HG03039 (cell line): ENCODE measurements at regions not wholly inside any gene's neighbourhood (a gene's known extent, or its start where the extent isn't known, plus 50 kb on each side); places are given as distances from the start of the nearest gene placed in this dataset.
"Not testable (repeated sequence)": the region's sequence is repeated elsewhere in the genome, so short reads cannot be mapped to it uniquely, and the experiment has no call there.

Experiments
- ATAC-seq: cut with Tn5 transposase; IDR thresholded peaks from one replicate; pipeline ENCODE4 v1.9.1; 2021; ENCODE audit warnings: mild to moderate bottlenecking, moderate library complexity; ENCODE audit not compliant: unreplicated experiment

DNA sequence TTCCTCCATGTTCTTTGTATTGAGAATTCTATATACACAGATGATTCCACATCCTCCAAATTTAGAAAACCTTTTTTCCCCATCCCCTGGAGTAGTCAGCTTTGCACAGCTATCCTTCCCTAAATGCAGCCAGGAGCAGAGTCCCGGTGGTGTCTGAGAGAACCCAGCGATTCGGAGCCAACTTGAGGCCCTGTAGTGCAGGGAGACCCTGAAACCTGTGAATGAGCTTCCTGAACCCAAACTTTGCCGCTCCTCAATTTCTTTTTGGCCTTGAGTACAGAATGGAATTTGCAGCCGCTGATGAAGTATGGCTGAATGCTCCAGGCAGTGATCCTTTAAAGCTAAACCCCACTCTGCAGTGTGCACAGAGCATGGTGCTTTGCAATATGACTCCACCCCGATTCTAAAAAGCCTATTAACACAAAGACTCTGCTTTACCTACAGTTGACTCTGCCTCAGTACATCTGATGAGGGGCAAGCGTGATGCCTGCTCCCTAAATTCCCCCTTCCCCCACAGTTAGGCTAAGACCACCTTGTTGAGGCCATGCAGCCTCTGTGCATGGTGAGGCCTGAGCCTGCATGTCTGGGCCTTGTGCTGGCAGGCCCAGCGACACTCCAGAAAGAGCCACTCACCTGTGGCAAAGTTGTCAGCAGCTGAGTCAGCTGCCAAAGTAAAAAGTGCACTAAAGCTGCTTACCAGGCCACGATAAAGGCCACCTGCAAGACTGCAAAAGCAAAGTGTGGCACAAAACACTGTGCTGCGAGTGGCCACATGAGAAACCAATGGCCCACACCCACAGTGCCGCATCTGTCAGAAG lies 82.1 kb downstream of the PLEKHG1 start:
- no peak for ATAC-seq

DNA sequence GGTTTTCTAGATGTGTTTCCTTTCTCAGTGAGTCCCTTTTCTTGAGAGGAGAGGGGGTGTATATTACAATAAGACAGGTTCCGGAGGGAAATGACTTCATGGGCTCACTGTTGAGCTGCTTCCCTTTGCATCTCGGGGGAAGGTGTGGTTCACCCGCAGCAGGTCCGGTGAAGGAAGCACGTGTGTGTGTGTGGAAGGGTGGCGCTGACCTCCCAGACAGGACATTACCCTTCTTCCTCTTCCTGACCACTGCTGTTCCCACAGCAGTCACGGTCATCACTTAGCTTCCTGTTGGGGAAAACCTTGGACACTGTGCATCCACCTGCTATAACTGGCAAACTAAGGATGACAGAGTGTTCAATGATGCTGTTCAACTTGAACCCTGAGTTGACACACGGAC lies 83.6 kb downstream of the PLEKHG1 start:
- ATAC-seq = no peak

DNA sequence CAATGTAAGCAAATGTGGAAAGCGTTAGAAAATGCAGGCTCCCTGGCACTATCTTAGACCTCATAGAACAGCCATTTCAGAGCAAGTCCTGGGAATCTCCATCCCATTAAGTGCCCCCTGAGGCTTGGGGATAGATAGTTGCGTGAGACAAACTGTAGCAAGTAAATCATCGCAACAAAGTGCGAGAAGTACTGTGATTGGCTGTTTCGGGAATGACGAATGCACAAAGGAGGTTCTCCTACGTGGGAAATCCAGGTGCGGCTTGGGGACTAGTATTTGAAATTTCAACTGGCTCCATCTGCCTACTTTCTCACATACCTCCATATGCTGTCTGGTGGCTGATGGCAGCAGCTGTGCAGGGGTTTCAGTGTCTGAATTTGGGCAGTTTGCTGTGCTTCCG lies 84.5 kb downstream of the PLEKHG1 start:
- ATAC-seq = no peak

DNA sequence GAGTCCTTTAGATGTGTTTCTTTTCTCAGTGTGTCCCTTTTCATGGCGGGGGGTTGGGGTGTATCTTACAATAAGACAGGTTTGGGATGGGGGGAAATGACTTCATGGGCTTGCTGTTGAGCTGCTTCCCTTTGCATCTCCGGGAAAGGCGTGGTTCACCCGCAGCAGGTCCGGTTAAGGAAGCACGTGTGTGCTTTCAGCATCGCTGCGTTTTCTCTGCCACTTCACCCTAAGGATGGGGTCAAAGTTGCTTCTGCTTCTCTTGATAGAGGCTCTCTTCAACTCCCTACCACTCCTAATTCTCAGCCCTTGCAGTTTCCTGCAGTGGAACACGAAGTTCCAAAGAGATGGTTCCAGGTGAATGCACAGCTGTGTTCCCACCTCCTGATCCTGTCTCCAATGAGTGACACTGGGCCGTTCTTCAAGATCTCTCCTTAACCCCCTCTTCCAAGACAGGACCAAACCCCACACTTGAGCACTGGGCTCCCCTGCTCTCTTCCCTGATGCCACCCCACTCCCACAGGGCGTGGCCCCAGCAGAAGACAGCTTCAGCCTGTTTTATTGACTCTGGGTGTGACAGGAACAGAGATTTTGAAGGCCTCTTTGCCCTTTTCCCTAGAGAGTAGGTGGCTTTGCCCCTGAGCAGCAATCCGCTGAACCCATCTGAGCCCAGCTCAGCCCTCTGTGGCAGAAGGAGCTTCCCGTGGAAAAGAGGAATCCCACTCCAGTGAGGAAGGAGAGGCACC lies 85.2 kb downstream of the PLEKHG1 start:
- ATAC-seq = no peak

DNA sequence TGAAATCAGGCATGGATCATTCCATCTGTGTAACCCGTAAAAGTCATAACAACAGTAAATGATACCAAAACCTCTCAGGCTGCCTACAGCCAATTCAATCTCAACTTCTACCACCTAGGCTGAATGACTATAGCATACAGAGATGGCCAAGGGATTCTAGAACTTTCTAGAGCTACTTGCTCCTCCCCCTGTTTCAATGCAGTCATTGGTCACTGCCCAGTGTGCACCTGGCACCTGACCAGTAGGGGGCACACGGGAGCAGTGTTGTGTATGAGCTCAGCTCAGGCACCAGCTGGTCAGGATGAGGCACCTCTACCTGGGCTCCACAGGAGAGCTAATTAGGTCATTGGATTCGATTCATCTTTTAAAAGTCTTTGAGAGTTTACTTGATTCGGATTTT lies 86.2 kb downstream of the PLEKHG1 start:
- peak; percentile 51 for ATAC-seq

DNA sequence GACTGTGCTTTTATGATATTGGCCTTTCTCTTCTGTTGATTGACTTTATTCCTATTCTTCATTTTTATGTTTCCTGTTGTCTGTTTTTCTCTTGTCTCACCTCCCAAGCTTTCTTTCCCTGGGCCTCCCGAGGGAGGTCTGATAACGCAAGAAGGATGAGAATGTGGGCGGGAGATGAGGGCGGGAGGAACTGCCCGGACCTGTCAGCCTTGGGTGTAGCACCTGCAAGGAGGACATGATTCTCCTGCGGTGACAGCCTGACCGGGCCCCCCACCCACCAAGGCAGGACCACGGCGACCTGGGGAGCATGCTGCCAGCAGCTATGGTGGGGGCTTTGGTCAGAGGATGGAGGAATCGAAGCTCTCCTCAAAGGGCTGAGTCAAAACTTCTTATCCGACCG lies 86.9 kb downstream of the PLEKHG1 start:
- ATAC-seq = no peak

DNA sequence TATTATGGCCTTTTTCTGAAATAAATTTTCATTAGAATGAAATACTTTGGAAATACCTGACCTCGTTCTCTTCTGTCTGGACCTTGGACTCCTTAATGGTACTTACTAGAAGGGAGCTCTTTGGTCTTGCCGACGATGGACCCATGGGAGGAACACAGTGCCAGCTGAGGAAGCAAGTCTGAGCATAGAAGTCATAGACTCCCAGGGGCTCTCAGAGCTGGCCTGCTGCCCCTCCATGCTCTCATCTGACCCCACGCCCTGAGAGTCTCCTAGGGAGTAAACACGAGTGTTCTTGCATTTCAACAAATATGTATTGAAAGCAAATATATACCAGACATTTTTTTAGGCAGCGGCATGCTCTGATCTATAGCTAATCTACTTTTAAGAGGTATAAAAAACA lies 87.8 kb downstream of the PLEKHG1 start:
- ATAC-seq = no peak

DNA sequence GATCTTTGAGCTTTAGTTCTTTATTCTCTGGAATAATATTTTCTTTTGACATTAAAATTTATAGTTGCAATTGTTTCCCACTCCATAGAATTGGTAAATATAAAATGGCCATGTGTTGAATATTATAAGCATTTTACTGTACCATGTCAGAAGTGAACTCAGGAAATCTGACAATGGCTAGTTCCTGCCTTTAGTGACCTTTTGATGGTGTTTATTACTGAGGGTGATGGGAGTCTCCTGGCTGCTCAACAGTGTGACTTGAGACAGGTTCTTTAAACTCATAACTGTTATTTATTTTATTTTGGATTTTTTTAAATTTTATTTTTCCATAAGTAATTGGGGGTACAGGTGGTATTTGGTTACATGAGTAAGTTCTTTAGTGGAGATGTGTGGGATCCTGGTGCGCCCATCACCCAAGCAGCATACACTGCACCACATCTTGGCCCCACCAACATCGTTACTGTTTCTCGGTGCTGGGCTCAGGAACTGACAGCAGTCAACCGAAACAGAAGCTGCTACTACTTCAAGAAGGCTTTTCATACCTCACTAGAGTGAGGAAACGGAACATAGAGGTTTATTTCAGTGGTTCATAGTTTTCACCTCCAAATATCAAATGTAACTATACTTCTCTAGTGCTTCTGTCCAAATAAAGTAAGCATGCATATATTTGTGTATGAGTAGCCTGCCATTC lies 90.4 kb downstream of the PLEKHG1 start:
- no peak for ATAC-seq

DNA sequence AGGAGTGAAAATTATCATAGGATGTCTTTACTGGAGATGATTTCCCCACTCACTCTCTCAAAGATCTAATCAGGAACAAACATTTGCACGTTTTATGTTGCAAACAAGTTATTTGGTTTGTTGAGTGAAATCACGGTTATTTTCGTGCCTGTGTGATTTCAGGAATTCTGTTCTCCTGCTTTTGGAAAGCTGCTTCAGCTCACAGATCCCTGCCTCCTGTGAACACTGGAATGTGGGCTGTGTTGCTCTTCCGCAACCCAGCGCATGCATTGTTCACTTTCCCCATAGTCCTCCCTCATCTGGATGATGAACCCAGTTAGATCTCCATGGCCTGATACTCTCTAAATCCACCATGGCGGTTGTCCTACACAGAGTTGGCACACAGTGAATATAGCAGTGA lies 91.0 kb downstream of the PLEKHG1 start:
- ATAC-seq = no peak

DNA sequence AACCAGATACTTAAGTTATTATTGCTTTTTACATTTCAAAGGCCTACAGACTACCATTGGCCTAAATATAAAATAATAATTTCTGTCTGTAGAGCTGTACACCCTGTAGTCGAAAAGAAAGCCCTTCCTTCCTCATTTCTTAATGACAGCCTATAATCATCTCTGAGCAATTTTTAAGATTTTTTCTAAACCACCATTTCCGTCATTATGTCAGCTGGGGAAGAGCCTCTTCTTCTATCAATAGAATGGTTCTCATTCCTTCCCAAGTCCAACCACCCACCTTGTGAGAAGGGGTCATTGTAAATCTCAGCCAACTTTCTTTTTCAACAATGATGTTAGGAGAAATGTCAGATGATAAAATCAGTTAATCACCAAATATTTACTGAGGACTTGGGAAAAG lies 91.8 kb downstream of the PLEKHG1 start:
- ATAC-seq = no peak

DNA sequence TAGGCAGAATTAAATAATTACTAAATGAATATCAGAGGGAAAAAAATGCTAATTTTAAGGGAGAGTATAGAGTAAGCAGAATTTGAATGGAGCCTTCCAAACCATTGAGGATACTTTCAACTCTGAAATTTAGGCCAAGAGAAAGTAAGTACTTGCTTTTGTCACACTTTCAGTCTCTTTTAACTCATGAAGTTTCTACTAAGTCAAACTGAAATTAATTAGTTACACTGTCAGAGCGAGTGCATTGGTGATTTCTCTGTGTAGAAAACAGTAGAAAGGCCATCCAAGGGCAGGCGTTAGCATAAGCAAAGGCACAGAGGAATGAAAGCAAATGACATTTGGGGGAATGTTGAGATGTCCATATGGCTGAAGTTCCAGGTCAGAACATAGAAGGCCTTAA lies 92.9 kb downstream of the PLEKHG1 start:
- peak; percentile 58 for ATAC-seq

DNA sequence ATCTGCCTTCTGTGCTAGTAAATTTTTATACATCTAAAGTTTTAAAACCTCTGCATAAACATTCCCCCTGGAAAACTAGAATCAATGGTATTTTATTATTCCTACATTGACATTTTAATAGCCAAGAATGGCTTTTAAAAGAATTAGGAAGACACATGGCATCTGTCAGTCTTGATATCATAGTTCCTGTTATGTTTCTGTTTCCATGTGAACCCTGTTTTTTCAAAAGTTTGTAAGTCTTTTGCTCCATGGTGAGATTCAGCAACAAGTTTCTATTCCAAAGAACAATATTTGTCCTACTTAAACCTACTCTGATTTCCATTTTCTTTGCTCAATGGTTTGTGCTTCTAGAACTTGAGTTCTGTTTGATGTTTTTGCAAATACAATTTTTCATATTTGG lies 95.2 kb downstream of the PLEKHG1 start:
- no peak for ATAC-seq

DNA sequence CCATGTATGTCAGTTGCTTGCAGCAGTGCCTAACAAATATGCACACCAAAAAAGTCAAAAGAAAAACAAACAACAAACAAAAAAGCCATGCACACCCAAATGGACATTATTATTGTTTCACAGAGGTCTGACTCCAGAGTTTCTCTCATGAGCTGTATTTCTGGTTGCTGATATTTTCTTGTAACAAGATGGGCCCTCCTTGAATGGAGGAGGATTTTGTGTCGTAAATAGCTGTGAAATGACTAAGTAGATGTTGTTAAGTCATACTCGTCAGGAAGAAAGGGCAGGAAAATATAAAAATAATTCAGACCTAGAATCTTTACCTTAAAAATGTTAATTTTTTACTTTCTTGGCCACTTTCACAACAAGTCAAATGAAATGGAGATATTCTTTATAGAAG lies 96.0 kb downstream of the PLEKHG1 start:
- no peak for ATAC-seq

DNA sequence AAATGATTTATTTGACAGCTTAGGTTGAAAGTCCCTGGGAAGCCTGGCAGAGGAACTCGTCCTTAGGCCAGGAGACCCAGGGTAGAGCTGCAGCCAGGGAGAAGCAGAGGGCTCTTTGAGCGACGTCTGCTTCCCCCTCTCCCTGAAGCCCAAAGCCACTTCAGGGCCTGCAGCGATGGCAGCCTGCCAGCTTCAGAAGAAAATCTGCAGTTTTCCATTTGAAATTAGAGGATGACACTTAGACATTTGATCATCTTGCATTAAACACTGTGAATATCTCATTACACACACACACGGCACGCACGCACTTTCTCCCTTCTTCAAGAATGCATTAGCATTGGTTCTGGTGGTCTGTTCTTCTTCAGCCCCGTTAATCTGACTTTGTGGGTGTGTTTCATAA lies 96.5 kb downstream of the PLEKHG1 start:
- no peak for ATAC-seq

DNA sequence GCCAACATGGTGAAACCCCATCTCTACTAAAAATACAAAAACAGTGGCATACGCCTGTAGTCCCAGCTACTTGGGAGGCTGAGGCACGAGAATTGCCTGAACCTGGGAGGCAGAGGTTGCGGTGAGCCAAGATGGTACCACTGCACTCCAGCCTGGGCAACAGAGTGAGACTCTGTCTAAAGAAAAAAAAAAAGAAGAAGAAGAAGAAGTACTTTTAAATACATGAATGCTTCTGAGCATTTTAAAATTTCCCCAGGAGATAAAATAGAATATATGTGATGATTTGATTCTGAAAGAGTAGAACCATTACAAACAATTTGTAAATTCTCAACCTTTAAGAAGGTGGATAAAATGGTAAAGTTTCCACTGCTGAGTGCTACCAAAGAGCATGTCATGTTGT lies 97.2 kb downstream of the PLEKHG1 start:
- not testable (repeated sequence) for ATAC-seq

DNA sequence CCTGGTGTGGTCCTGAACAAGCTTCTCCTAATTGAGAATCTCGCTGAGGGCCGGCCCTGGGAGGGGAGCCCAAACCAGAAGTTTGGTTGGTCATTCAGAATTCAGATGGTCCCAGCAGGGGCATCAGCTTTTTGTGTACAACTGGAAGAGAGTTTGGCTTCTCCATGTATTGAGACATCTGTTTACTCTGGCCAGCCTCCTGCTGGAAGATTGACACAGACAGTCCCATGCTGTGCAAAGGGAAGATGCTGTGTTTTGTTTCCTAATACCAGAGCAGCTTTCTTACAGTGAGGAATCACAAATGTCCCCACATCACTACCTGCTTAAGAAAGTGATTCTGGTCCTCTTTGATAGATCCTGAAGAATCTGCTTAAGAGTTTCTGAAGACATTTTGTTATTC lies 97.8 kb downstream of the PLEKHG1 start:
- ATAC-seq = no peak

DNA sequence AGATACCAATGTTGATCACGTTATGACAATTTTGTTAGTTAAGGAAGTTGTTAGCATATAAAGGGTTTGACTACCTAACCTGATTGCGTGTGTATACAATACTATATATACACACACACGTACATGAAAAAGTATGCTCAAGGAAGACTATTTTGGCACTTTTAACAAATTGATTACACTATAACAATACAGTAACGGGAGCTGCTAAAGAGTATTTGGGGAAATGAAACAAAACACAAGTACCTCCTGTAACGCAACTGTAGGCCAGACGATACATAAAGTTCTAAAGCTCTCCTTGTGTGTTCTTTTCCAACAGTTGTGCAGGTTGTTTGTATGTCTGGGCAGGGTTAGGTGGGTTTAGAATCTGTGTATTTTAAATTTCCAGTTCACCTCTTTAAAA lies 98.7 kb downstream of the PLEKHG1 start:
- no peak for ATAC-seq

DNA sequence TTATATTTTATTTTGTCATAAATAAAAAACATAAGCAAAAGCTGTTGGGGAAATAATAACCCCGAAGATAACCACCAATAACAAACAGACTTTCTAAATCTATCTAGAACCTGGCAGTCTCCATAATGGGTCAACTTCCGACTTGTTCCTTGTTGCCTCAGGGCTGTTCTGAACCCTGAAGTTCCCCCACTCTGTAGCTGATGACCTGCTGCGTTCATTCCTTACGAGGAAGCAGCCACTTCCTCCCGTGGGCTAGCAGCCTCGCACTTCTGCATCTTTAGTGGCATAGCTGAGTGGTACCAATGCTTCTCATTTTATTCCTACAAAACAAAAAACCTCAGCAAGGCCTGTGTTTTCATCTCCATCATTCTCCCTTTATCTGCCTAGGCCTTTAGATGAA lies 103.0 kb downstream of the PLEKHG1 start:
- ATAC-seq = no peak

DNA sequence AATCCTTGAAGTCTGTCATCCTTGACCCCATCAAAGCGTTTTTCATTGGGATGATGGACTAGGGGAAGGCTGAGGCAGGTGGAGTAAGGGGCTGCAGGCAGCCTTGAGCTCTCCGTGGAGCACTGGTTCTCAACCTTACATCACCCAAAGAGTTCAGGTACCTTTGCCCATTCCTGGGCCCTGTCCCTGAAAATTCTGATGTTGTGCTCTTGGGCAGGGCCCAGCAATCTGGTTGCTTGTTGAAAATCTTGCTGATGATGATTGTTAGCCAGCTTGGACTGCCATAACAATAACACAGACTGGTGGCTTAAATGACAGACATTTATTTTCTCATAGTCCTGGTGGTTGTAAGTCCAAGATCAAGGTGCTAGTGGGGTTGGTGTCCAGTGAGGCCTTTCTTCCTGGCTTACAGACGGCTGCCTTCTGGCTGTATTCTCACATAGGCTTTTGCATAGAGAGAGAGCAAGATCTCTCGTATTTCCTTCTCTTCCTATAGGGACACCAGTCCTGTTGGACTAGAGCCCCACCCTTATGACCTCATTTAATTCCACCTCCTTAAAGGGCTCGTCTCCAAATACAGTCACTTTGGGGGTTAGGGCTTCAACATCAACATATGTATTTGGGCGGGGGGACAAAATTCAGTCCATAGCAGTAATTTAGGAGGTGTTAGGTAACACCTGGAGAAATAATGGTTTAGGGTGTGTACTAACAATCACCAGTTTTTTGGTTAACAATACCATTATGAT lies 104.9 kb downstream of the PLEKHG1 start:
- ATAC-seq = no peak

DNA sequence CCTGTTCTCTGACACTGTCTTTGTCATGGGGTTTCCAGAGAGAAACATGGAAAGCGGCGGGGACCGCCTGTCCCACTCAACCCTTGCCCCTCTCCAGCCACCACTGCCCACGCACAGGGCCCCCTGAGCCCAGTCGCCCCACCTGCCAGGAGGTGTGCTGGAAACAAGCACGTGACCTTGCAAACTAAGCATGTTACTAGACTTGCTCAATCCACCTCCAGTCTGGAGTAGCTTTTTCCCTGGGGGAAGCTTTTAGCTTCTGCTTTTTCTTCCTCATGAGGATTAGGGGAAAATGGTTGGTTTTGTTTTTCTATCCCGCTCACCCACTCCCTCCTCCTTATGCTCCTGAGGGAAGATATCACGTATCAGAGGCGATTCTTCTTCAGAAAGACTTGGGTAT lies 105.7 kb downstream of the PLEKHG1 start:
- ATAC-seq = no peak

DNA sequence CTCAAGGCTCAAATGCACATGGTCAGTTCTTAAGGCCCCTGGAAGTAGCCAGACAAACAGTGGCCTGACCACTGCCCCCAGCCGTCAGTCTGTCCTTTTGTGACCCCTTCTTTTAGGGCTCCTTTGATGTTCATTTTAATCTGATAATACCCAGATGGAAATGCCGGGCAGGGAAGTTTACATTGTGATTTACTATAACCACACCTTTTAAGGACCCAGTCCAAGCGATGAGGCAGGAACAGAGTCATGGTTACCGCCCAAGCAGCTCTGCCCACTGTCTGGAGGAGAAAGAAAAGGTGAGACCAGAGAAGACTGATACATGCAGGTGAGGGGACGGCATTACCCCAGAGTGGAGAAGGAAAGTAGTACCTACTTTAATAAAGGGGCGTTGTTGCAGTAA lies 110.6 kb downstream of the PLEKHG1 start:
- ATAC-seq = no peak
